ENCODE measurements at regions not wholly inside any gene's neighbourhood (a gene's known extent, or its start where the extent isn't known, plus 50 kb on each side); places are given as distances from the start of the nearest gene placed in this dataset.

- Histone ChIP-seq H3K27me3 (ENCODE audit: low read length) (no peaks in the 10 kb centered on the region), H3F3A (ENCODE audit: insufficient read depth) (no peaks in the 10 kb centered on the region), H3K9ac (ENCODE audit: low read length) (no peak overlapping the region), H3K27ac (ENCODE audit: low read depth, low read length) (no peak overlapping the region), H3K36me3 (ENCODE audit: low read length) (no peaks in the 10 kb centered on the region), H3K9me2 (replicated peaks; ENCODE audit: insufficient read depth, low read length) (no peaks in the 10 kb centered on the region), H3K79me2 (ENCODE audit: insufficient read depth, low read length) (no peaks in the 10 kb centered on the region), H3K9me3 (ENCODE audit: insufficient read depth, low read length) (no peaks in the 10 kb centered on the region), H4K20me1 (ENCODE audit: low read depth, low read length) (no peaks in the 10 kb centered on the region), H3K4me3 (ENCODE audit: insufficient read depth, low read length, poor library complexity, severe bottlenecking) (no peak overlapping the region), H2AFZ (ENCODE audit: low read depth, low read length, severe bottlenecking) (no peak overlapping the region), H3K4me2 (ENCODE audit: low read depth, low read length, poor library complexity, severe bottlenecking) (no peak overlapping the region)
- TF ChIP-seq EZH2phosphoT487 (conservative IDR thresholded peaks at IDR 0.05; ENCODE audit: low read length) (no peak), CTCF (IDR thresholded peaks at IDR 0.05; ENCODE audit: insufficient read depth, low read length, poor library complexity, severe bottlenecking) (no peak)
These were observed 219.2 kb upstream of the RBFOX1 start for GRCh38 chr16:7113395-7113794.

- Histone ChIP-seq H3K27me3 (ENCODE audit: low read length) (no peaks in the 10 kb centered on the region), H3K9me2 (replicated peaks; ENCODE audit: insufficient read depth, low read length) (no peaks in the 10 kb centered on the region), H3K79me2 (ENCODE audit: insufficient read depth, low read length) (no peaks in the 10 kb centered on the region), H3K36me3 (ENCODE audit: low read length) (no peaks in the 10 kb centered on the region), H3K4me2 (ENCODE audit: low read depth, low read length, poor library complexity, severe bottlenecking) (no peak overlapping the region), H4K20me1 (ENCODE audit: low read depth, low read length) (no peaks in the 10 kb centered on the region), H3K9me3 (ENCODE audit: insufficient read depth, low read length) (no peaks in the 10 kb centered on the region), H3F3A (ENCODE audit: insufficient read depth) (no peaks in the 10 kb centered on the region), H2AFZ (ENCODE audit: low read depth, low read length, severe bottlenecking) (no peak overlapping the region), H3K9ac (ENCODE audit: low read length) (no peak overlapping the region), H3K27ac (ENCODE audit: low read depth, low read length) (no peak overlapping the region), H3K4me3 (ENCODE audit: insufficient read depth, low read length, poor library complexity, severe bottlenecking) (no peak overlapping the region)
- TF ChIP-seq EZH2phosphoT487 (conservative IDR thresholded peaks at IDR 0.05; ENCODE audit: low read length) (no peak), CTCF (IDR thresholded peaks at IDR 0.05; ENCODE audit: insufficient read depth, low read length, poor library complexity, severe bottlenecking) (no peak)
These were observed 221.4 kb upstream of the RBFOX1 start for GRCh38 chr16:7111265-7111664.

GRCh38 chr16:7107436-7107835 is 225.2 kb upstream of the RBFOX1 start:
- Histone ChIP-seq H3K4me2 (ENCODE audit: low read depth, low read length, poor library complexity, severe bottlenecking) (no peak overlapping the region), H2AFZ (ENCODE audit: low read depth, low read length, severe bottlenecking) (no peak overlapping the region), H3K9me2 (replicated peaks; ENCODE audit: insufficient read depth, low read length) (no peaks in the 10 kb centered on the region), H3K9ac (ENCODE audit: low read length) (no peak overlapping the region), H3K79me2 (ENCODE audit: insufficient read depth, low read length) (no peaks in the 10 kb centered on the region), H3K27me3 (ENCODE audit: low read length) (no peaks in the 10 kb centered on the region), H3F3A (ENCODE audit: insufficient read depth) (no peaks in the 10 kb centered on the region), H3K36me3 (ENCODE audit: low read length) (no peaks in the 10 kb centered on the region), H3K9me3 (ENCODE audit: insufficient read depth, low read length) (no peaks in the 10 kb centered on the region), H3K27ac (ENCODE audit: low read depth, low read length) (no peak overlapping the region), H4K20me1 (ENCODE audit: low read depth, low read length) (no peaks in the 10 kb centered on the region), H3K4me3 (ENCODE audit: insufficient read depth, low read length, poor library complexity, severe bottlenecking) (no peak overlapping the region)
- TF ChIP-seq CTCF (IDR thresholded peaks at IDR 0.05; ENCODE audit: insufficient read depth, low read length, poor library complexity, severe bottlenecking) (no peak), EZH2phosphoT487 (conservative IDR thresholded peaks at IDR 0.05; ENCODE audit: low read length) (no peak)

- Histone ChIP-seq H3K4me2 (ENCODE audit: low read depth, low read length, poor library complexity, severe bottlenecking) (no peak overlapping the region), H3K27ac (ENCODE audit: low read depth, low read length) (no peak overlapping the region), H3K79me2 (ENCODE audit: insufficient read depth, low read length) (no peaks in the 10 kb centered on the region), H3K27me3 (ENCODE audit: low read length) (no peaks in the 10 kb centered on the region), H3K9me3 (ENCODE audit: insufficient read depth, low read length) (no peaks in the 10 kb centered on the region), H2AFZ (ENCODE audit: low read depth, low read length, severe bottlenecking) (no peak overlapping the region), H3K9ac (ENCODE audit: low read length) (no peak overlapping the region), H3K4me3 (ENCODE audit: insufficient read depth, low read length, poor library complexity, severe bottlenecking) (no peak overlapping the region), H3F3A (ENCODE audit: insufficient read depth) (no peaks in the 10 kb centered on the region), H3K9me2 (replicated peaks; ENCODE audit: insufficient read depth, low read length) (no peaks in the 10 kb centered on the region), H4K20me1 (ENCODE audit: low read depth, low read length) (no peaks in the 10 kb centered on the region), H3K36me3 (ENCODE audit: low read length) (no peaks in the 10 kb centered on the region)
- TF ChIP-seq EZH2phosphoT487 (conservative IDR thresholded peaks at IDR 0.05; ENCODE audit: low read length) (no peak), CTCF (IDR thresholded peaks at IDR 0.05; ENCODE audit: insufficient read depth, low read length, poor library complexity, severe bottlenecking) (no peak)
These were observed 229.6 kb upstream of the RBFOX1 start for GRCh38 chr16:7103056-7103455.

Measured in SU-DHL-6 (cell line).